ENCODE measurements at regions not wholly inside any gene's neighbourhood (a gene's known extent, or its start where the extent isn't known, plus 50 kb on each side); places are given as distances from the start of the nearest gene placed in this dataset.

DNA sequence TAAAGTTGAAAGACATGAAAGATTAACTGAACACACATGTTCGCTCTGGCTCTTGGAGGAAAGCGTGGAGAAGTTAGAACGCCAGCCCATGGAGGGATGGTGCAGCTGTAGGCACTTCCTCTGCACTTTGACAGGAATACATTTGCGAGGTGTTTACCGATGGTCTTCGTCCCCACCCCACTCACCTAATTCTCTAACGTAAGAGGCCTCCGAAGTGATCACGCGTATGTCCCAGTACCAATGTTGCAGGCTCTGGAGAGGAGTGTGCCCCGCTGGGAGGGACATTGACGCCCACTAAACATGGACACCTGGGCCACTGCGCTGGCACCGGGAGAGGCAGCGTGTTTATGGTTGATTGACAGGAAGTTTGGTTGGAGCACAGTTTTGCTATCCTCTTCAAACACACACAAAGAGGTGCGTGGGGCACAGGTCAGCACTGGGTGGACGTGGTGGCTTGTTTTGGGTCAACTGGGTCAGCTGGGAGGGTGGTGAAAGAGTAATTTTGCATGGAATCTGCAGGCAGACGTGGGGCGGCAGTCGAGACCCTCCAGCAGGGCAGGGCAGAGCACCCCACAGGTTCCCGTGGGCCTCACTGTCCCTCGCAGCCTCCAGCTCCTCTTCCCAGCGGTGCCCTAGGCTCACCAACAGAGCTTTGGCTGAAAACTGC is 110.1 kb downstream of the DLL1 start:
- TF ChIP-seq, protein P1, sequence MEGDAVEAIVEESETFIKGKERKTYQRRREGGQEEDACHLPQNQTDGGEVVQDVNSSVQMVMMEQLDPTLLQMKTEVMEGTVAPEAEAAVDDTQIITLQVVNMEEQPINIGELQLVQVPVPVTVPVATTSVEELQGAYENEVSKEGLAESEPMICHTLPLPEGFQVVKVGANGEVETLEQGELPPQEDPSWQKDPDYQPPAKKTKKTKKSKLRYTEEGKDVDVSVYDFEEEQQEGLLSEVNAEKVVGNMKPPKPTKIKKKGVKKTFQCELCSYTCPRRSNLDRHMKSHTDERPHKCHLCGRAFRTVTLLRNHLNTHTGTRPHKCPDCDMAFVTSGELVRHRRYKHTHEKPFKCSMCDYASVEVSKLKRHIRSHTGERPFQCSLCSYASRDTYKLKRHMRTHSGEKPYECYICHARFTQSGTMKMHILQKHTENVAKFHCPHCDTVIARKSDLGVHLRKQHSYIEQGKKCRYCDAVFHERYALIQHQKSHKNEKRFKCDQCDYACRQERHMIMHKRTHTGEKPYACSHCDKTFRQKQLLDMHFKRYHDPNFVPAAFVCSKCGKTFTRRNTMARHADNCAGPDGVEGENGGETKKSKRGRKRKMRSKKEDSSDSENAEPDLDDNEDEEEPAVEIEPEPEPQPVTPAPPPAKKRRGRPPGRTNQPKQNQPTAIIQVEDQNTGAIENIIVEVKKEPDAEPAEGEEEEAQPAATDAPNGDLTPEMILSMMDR (IDR thresholded peaks at IDR 0.05; ENCODE audit: low read depth, low read length), result no peak
- TF ChIP-seq, protein P2, sequence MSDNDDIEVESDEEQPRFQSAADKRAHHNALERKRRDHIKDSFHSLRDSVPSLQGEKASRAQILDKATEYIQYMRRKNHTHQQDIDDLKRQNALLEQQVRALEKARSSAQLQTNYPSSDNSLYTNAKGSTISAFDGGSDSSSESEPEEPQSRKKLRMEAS (IDR thresholded peaks at IDR 0.05; ENCODE audit: low read depth, low read length), result no peak
- no peak for TF ChIP-seq POLR2A (IDR thresholded peaks at IDR 0.05; ENCODE audit: extremely low read depth, insufficient read length)
- no peak for TF ChIP-seq MYC (IDR thresholded peaks at IDR 0.05; ENCODE audit: low read depth, low read length)

DNA sequence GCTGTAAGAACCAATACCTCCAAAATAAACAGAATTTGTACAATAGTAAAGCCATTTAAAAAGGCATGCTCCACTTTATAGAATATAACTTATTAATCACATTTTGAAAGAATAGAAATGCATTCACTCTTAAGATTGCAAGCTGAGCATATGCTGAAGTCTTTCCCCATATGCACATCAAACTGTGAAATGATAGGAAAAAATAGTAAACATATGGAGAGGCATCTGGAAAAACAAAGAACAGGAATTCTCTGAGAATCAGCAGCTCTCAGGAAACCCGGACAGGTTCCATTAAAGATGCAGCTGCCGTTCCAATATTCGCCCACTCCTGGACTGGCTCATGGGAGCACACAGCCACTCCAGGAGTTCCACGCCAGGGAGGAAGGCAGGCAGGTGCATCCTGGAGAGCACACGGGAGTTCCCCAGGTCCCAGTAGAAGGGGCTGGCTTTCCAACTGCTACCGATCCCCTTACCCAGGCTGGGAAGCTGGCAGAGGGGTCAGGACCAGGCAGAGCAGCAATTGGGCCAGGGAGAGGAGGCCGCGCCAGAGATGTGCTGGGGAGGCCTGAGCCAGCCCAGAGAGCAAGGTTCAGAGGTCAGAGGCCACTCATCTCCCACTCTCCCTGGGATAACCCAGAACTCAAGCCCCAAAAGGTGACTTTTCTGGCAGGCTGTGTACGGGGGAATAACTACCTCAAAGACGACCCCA is 111.1 kb downstream of the DLL1 start:
- TF ChIP-seq POLR2A (IDR thresholded peaks at IDR 0.05; ENCODE audit: extremely low read depth, insufficient read length) (no peak), MYC (IDR thresholded peaks at IDR 0.05; ENCODE audit: low read depth, low read length) (no peak)
- TF ChIP-seq, protein P2 (IDR thresholded peaks at IDR 0.05; ENCODE audit: low read depth, low read length), result no peak
- TF ChIP-seq, protein P1 (IDR thresholded peaks at IDR 0.05; ENCODE audit: low read depth, low read length), result no peak
- H3K4me3 ChIP-seq (ENCODE audit: low read depth, low read length), result no peak overlapping the region
- no peak for DNase-seq (ENCODE audit: low read depth)

More for the DNA sequence above, 110.1 kb downstream of the DLL1 start:
- H3K4me3 ChIP-seq (ENCODE audit: low read depth, low read length), result no peak overlapping the region
- DNase-seq (ENCODE audit: low read depth), result no peak

DNA sequence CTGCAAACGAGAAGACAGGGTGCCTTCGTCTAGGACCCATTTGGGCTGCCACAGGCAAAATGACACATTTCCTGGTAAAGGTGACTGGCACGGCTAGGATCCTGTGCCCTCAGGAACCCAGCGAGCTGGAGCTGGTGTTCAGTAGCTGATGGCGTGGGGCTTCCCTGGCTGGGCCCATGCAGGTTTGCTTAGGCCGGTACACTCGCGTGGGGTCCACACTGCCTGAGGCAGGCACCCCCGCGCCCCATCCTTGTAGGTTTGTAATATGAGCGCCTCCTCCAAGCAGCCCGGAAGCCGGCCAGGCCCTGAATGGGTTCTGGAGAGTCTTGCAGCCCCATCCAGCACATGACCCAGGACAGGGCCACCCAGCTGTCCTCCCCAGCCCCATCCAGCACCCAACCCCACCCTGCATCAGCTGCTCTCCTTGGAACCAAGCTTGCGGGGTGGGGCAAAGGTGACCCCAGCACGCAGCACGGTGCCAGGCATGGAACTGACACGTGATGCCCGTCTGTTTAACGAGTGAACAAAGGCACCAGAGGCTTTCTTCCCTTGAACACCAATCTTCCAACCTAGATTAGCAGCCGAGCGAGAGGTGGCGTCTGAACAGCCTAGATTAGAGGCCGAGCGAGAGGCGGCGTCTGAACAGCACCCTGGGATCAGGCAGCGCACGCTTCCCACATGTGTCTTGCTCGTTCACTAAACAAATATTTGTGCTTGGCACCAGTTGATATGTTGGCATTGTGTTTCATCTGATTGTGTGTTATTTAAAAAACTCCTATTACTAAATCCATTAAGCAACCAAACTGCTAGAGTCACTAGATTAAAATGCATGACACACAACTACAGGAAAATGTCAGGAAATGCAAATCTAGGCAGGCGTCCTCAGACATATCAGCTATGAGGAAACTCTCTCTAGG is 112.1 kb downstream of the DLL1 start:
- no peak for DNase-seq (ENCODE audit: low read depth)
- TF ChIP-seq, protein P1 (IDR thresholded peaks at IDR 0.05; ENCODE audit: low read depth, low read length), result no peak
- TF ChIP-seq MYC (IDR thresholded peaks at IDR 0.05; ENCODE audit: low read depth, low read length), result no peak
- TF ChIP-seq, protein P2 (IDR thresholded peaks at IDR 0.05; ENCODE audit: low read depth, low read length), result no peak
- no peak for TF ChIP-seq POLR2A (IDR thresholded peaks at IDR 0.05; ENCODE audit: extremely low read depth, insufficient read length)
- no peak overlapping the region for H3K4me3 ChIP-seq (ENCODE audit: low read depth, low read length)

DNA sequence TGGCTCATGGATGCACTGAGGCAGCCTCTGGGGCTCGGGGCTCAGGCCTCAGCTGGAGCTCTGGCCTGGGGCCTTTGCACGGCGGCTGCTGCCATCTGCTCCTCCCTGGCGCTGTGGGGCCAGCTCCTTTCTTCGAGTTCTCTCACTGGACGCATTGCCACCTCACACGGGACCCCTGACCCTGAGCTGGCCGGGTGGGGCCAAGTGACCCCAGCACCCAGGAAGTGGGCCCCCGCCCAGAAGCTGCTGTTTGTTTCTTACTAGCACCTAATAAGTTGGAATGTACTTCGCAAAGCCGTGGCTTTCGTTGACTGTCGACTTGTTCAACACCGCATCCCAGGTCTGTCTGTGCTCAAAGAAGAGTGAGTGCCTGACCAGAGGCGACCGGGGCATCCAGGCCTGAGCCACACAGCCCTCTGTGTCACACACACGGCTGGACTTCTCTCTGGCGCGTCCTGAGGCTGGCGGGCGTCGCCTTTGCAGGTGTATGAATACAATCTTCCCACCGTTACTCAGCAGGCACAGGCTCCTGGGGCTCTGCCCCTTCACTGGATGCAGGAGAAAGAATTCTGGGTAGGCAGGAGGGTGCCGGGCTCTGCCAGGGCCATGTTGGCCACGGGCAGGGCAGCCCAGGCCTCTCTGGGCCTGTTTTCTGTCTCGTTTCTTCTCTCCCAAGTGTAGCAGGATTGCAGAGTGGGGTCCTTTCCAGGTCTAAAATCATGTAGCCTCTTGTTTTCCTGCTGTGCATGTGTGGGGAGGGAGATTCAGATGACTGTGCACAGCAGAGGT is 112.9 kb downstream of the DLL1 start:
- no peak for TF ChIP-seq POLR2A (IDR thresholded peaks at IDR 0.05; ENCODE audit: extremely low read depth, insufficient read length)
- TF ChIP-seq, protein P1 (IDR thresholded peaks at IDR 0.05; ENCODE audit: low read depth, low read length), result no peak
- TF ChIP-seq, protein P2 (IDR thresholded peaks at IDR 0.05; ENCODE audit: low read depth, low read length), result no peak
- TF ChIP-seq MYC (IDR thresholded peaks at IDR 0.05; ENCODE audit: low read depth, low read length), result no peak

More for the DNA sequence above, 112.9 kb downstream of the DLL1 start:
- no peak overlapping the region for H3K4me3 ChIP-seq (ENCODE audit: low read depth, low read length)
- DNase-seq (ENCODE audit: low read depth), result no peak
